ENCODE measurements at regions not wholly inside any gene's neighbourhood (a gene's known extent, or its start where the extent isn't known, plus 50 kb on each side); places are given as distances from the start of the nearest gene placed in this dataset.

DNA sequence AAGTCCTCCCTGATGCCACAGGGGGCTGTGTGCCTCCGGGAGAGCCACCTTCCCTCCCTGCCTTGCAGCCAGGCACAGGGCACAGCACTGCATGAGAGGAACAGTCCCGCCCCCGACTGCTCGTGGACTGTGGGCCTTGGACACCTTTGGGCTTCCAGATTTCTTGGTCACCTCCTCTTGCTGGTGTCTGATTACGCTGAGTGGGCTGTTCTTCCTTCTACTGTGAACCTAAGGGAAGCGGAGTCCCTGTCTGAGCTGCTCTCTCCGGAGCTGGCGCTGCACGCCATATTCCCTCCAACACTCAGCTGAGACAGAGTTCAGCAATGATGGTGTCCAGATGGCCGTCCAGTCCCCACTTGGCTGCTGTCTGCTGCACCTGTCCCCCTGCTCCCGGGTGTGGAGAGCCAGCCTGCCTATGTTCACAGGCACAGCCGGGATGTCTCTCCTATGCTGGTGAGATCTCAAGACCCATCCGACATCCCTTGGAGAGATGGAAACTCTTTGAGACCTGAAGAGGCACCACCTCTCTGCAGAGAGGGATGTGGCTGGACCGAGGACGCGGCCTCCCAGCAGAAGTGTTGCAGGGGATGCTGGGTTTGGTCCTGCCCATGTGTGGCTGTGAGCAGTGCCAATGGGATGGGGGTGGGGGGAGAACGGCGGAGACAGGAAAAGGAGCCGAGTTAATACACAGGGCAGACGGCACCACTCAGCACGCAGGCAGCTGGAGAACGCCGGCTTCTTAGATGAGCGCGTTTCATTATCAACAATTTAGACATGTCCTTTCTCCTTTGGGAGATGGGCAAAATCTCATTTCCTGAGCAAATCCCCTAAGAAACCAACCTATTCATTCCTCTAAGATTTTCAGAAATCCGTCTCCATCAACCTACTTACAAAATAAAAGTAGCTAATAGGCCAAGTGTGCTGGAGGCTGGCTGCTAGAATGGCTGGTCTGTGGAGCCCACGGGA, 171.9 kb downstream of the ENGASE start:
- TF ChIP-seq, protein P1, sequence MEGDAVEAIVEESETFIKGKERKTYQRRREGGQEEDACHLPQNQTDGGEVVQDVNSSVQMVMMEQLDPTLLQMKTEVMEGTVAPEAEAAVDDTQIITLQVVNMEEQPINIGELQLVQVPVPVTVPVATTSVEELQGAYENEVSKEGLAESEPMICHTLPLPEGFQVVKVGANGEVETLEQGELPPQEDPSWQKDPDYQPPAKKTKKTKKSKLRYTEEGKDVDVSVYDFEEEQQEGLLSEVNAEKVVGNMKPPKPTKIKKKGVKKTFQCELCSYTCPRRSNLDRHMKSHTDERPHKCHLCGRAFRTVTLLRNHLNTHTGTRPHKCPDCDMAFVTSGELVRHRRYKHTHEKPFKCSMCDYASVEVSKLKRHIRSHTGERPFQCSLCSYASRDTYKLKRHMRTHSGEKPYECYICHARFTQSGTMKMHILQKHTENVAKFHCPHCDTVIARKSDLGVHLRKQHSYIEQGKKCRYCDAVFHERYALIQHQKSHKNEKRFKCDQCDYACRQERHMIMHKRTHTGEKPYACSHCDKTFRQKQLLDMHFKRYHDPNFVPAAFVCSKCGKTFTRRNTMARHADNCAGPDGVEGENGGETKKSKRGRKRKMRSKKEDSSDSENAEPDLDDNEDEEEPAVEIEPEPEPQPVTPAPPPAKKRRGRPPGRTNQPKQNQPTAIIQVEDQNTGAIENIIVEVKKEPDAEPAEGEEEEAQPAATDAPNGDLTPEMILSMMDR (IDR thresholded peaks at IDR 0.05; ENCODE audit: insufficient read depth, low read length, poor library complexity, severe bottlenecking): no peak
- no peak for TF ChIP-seq EZH2phosphoT487 (conservative IDR thresholded peaks at IDR 0.05; ENCODE audit: low read length)
- no peaks in the 10 kb centered on the region for H3F3A ChIP-seq (ENCODE audit: insufficient read depth)
- no peaks in the 10 kb centered on the region for H3K36me3 ChIP-seq (ENCODE audit: low read length)
- H3K9me2 ChIP-seq (replicated peaks; ENCODE audit: insufficient read depth, low read length): no peaks in the 10 kb centered on the region
- H3K27me3 ChIP-seq (ENCODE audit: low read length): no peaks in the 10 kb centered on the region
- H2AFZ ChIP-seq (ENCODE audit: low read depth, low read length, severe bottlenecking): no peak overlapping the region
- no peak overlapping the region for H3K27ac ChIP-seq (ENCODE audit: low read depth, low read length)
- H3K9ac ChIP-seq (ENCODE audit: low read length): no peak overlapping the region
- H3K79me2 ChIP-seq (ENCODE audit: insufficient read depth, low read length): no peaks in the 10 kb centered on the region
- no peak overlapping the region for H3K4me3 ChIP-seq (ENCODE audit: insufficient read depth, low read length, poor library complexity, severe bottlenecking)
- H3K4me2 ChIP-seq (ENCODE audit: low read depth, low read length, poor library complexity, severe bottlenecking): no peak overlapping the region
- no peaks in the 10 kb centered on the region for H3K9me3 ChIP-seq (ENCODE audit: insufficient read depth, low read length)
- H4K20me1 ChIP-seq (ENCODE audit: low read depth, low read length): no peaks in the 10 kb centered on the region

DNA sequence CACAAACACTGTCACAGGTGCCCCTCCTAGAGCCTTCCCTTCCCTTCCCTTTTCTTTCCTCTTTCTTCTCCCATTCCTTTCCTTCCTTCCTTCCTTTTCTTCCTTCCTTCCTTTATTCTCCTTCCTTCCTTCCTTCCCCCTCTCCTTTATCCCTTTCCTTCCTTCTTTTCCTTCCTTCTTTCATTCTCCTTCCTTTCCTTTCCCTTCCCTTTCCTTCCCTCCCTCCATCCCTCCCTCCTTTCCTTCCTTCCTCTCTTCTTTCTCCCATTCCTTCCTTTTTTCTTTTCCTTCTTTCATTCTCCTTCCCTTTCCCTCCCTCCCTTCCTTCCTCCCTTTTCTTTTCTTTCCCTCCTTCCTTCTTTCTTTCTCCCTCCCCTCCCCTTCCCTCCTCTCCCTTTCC, 170.0 kb downstream of the ENGASE start:
- Histone ChIP-seq H3K79me2 (ENCODE audit: insufficient read depth, low read length) (no peaks in the 10 kb centered on the region), H3K9ac (ENCODE audit: low read length) (no peak overlapping the region), H3K4me3 (ENCODE audit: insufficient read depth, low read length, poor library complexity, severe bottlenecking) (no peak overlapping the region), H3K4me2 (ENCODE audit: low read depth, low read length, poor library complexity, severe bottlenecking) (no peak overlapping the region), H3K9me3 (ENCODE audit: insufficient read depth, low read length) (no peaks in the 10 kb centered on the region), H3K27me3 (ENCODE audit: low read length) (no peaks in the 10 kb centered on the region), H3F3A (ENCODE audit: insufficient read depth) (no peaks in the 10 kb centered on the region), H3K9me2 (replicated peaks; ENCODE audit: insufficient read depth, low read length) (no peaks in the 10 kb centered on the region), H3K27ac (ENCODE audit: low read depth, low read length) (no peak overlapping the region), H4K20me1 (ENCODE audit: low read depth, low read length) (no peaks in the 10 kb centered on the region), H2AFZ (ENCODE audit: low read depth, low read length, severe bottlenecking) (no peak overlapping the region), H3K36me3 (ENCODE audit: low read length) (no peaks in the 10 kb centered on the region)
- TF ChIP-seq, protein P1 (IDR thresholded peaks at IDR 0.05; ENCODE audit: insufficient read depth, low read length, poor library complexity, severe bottlenecking): no peak
- no peak for TF ChIP-seq EZH2phosphoT487 (conservative IDR thresholded peaks at IDR 0.05; ENCODE audit: low read length)

DNA sequence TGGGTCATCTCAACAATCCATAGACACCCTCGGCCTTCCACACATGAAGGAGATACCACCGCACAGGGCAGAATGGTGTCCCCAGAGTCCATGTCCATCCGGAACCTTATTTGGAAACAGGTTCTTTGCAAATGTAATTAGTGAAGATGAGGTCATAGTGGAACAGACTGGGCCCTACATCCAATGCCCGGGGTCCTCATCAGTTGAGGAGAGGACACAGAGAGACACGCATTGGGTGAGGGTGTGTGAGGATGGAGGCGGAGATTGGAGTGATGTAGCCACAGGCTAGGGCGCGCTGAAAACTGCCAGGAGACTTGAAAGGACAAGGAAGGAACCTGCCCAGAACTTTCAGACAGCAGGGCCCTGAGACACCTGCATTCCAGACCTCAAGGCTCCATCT, 169.4 kb downstream of the ENGASE start:
- Histone ChIP-seq H3K36me3 (ENCODE audit: low read length) (no peaks in the 10 kb centered on the region), H3K79me2 (ENCODE audit: insufficient read depth, low read length) (no peaks in the 10 kb centered on the region), H3K27ac (ENCODE audit: low read depth, low read length) (no peak overlapping the region), H3K9ac (ENCODE audit: low read length) (no peak overlapping the region), H3F3A (ENCODE audit: insufficient read depth) (no peaks in the 10 kb centered on the region), H4K20me1 (ENCODE audit: low read depth, low read length) (no peaks in the 10 kb centered on the region), H2AFZ (ENCODE audit: low read depth, low read length, severe bottlenecking) (no peak overlapping the region), H3K27me3 (ENCODE audit: low read length) (no peaks in the 10 kb centered on the region), H3K4me3 (ENCODE audit: insufficient read depth, low read length, poor library complexity, severe bottlenecking) (no peak overlapping the region), H3K9me2 (replicated peaks; ENCODE audit: insufficient read depth, low read length) (no peaks in the 10 kb centered on the region), H3K9me3 (ENCODE audit: insufficient read depth, low read length) (no peaks in the 10 kb centered on the region), H3K4me2 (ENCODE audit: low read depth, low read length, poor library complexity, severe bottlenecking) (no peak overlapping the region)
- TF ChIP-seq, protein P1 (IDR thresholded peaks at IDR 0.05; ENCODE audit: insufficient read depth, low read length, poor library complexity, severe bottlenecking): no peak
- TF ChIP-seq EZH2phosphoT487 (conservative IDR thresholded peaks at IDR 0.05; ENCODE audit: low read length): no peak

Measured in SU-DHL-6 (cell line).